ENCODE measurements at regions not wholly inside any gene's neighbourhood (a gene's known extent, or its start where the extent isn't known, plus 50 kb on each side); places are given as distances from the start of the nearest gene placed in this dataset.
A peak's percentile ranks its signal among the peaks of the same experiment; 100 is the strongest.

DNA sequence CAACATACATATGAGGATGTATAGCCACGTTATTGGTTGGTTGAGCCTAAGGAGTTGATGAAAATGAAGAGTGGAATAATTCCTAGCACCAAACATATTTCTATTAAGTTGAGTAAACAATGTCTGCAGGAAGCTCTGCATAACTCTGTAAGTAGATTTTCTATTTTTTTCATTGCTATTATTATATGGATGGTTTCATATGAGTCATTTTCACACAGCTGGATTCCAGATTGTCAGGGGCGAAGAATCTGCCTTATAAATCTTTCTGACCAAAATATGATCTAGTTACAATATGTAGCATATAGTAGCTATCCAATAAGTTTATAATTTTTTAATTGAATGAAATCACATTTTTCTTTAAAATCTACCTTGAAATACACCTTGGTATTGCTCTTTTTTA lies 468.0 kb upstream of the PKDCC start:
- H3K4me1 ChIP-seq (ENCODE audit: control insufficient read depth, insufficient read depth, low read length) = no peaks in the 10 kb centered on the region
- no peak overlapping the region for H3K27ac ChIP-seq (ENCODE audit: low read depth, low read length)
- H3K4me3 ChIP-seq (ENCODE audit: low read length) = no peak overlapping the region
- H3K9ac ChIP-seq (ENCODE audit: low read length) = no peak overlapping the region
- no peaks in the 10 kb centered on the region for H3K27me3 ChIP-seq (ENCODE audit: control insufficient read depth, insufficient read depth, low read length)
- no peaks in the 10 kb centered on the region for H3K36me3 ChIP-seq (ENCODE audit: control insufficient read depth, insufficient read depth, low read length)

DNA sequence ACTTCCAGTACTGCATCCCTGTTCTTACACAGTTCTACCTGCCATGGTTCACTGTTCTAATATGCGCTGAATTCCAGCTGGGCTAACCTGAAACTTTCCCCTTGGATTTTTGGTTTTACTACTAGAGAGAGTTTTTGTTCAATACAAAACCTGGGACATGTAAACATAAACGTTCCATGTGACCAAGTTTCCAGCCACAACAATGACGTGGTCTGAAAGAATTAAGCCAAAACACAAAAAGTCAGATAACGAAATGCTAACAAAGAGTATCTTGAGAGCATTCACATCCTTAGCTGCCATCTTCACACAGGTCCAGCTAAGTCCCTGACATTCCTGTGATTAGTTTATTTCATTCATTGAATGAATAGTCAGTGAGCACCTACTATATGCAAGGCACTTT lies 467.0 kb upstream of the PKDCC start:
- Histone ChIP-seq H3K9ac (ENCODE audit: low read length) (no peak overlapping the region), H3K36me3 (ENCODE audit: control insufficient read depth, insufficient read depth, low read length) (no peaks in the 10 kb centered on the region), H3K4me1 (ENCODE audit: control insufficient read depth, insufficient read depth, low read length) (no peaks in the 10 kb centered on the region), H3K27ac (ENCODE audit: low read depth, low read length) (no peak overlapping the region), H3K4me3 (ENCODE audit: low read length) (no peak overlapping the region), H3K27me3 (ENCODE audit: control insufficient read depth, insufficient read depth, low read length) (no peaks in the 10 kb centered on the region)

DNA sequence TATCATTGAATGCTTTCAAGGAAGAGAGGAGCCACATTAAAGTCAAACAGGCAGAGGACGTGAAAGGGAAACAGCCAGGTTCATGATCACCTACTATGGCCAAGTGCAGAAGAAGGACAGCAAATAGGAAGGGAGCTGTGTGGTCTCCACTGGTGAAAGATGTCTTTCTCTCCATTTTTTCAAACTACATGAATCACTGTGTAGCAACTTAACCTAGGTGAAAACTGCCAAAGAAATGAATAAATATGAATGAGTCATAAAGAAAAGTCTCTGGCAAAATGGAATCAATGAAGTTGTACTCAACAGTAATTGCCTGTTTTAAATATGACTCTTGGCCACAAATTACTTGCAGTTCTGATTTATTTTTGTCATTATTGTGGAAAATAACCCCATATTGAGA lies 452.6 kb upstream of the PKDCC start:
- H3K36me3 ChIP-seq (ENCODE audit: control insufficient read depth, insufficient read depth, low read length) = no peaks in the 10 kb centered on the region
- H3K27ac ChIP-seq (ENCODE audit: low read depth, low read length) = no peak overlapping the region
- H3K4me3 ChIP-seq (ENCODE audit: low read length) = no peak overlapping the region
- peaks cover 7% of the 10 kb centered on the region for H3K4me1 ChIP-seq (ENCODE audit: control insufficient read depth, insufficient read depth, low read length)
- no peaks in the 10 kb centered on the region for H3K27me3 ChIP-seq (ENCODE audit: control insufficient read depth, insufficient read depth, low read length)
- no peak overlapping the region for H3K9ac ChIP-seq (ENCODE audit: low read length)

DNA sequence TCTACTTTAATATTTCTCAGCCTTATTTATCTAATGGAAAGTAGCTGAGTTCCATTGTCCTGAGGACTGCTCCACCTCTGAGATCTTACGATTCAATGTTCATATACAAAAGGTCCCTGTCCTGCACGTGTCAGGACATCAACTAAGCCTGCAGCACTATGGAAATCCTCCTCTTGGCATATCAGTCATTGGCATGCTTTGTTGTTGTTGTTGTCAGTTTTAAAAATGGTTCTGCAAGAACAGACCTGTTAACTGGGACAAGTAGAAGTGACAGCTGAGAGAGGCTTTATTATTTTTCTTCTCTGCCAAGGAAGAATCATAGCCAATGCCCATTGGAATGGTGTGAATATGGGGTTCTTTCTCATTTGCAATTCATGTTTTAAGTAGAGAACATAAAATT lies 450.1 kb upstream of the PKDCC start:
- Histone ChIP-seq H3K27me3 (ENCODE audit: control insufficient read depth, insufficient read depth, low read length) (no peaks in the 10 kb centered on the region), H3K27ac (ENCODE audit: low read depth, low read length) (peak overlapping the region; percentile 57), H3K9ac (ENCODE audit: low read length) (no peak overlapping the region), H3K4me3 (ENCODE audit: low read length) (no peak overlapping the region), H3K4me1 (ENCODE audit: control insufficient read depth, insufficient read depth, low read length) (peaks cover 7% of the 10 kb centered on the region), H3K36me3 (ENCODE audit: control insufficient read depth, insufficient read depth, low read length) (no peaks in the 10 kb centered on the region)

DNA sequence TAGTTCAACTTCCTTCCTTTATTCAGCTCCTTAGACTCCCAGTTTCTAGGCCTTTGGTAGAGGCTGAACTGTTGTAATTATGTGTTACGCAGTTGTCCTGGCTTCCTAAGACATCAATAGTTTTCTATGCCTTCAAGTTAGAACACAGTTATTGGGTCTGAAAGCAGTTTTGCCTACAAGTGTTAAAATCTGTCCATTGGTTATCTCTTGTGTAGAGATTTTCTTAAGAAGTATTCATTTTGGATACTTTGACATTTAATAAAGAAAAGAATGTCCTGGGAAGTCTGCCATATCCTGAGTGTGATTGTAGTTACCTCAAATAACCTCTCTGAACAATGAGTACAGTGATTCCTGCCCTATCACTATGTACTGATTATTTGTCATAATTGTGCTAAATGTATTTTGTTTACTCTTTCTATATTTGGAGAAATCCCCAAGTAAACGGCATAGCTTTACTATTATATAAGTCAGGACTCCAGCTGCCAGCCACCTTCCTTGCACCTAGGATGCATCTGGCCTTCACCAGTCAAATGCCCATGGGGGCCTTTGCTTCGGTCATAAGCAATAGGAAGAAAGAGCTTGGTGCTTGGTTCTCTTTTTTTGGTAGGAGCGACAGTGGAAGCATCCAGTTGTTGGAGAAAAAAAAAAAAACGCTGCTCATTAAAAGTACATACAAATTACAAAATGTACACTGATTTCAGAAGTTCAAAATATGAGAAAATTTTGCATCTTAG lies 449.5 kb upstream of the PKDCC start:
- peak overlapping the region; percentile 57 for H3K27ac ChIP-seq (ENCODE audit: low read depth, low read length)

DNA sequence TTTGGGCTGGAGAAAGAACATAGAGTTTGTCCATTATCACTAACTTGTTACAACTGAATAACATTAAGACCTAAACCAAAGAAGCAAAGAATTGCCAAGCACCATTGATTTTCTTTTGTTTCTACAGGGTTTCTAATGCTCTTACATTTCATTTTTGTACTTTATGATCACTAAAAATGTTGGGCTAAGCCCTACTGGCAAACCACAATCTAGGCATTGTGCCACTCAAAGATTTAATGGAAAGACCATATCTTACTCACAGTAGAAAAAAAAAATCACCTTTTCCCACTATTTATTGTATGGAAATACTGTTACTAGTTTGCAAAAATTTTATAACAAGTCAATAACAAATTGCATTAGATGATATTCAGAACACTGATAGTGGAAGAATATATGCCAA lies 447.4 kb upstream of the PKDCC start:
- no peaks in the 10 kb centered on the region for H3K27me3 ChIP-seq (ENCODE audit: control insufficient read depth, insufficient read depth, low read length)
- H3K4me1 ChIP-seq (ENCODE audit: control insufficient read depth, insufficient read depth, low read length) = peaks cover 7% of the 10 kb centered on the region
- no peak overlapping the region for H3K4me3 ChIP-seq (ENCODE audit: low read length)
- no peak overlapping the region for H3K9ac ChIP-seq (ENCODE audit: low read length)
- H3K27ac ChIP-seq (ENCODE audit: low read depth, low read length) = no peak overlapping the region
- no peaks in the 10 kb centered on the region for H3K36me3 ChIP-seq (ENCODE audit: control insufficient read depth, insufficient read depth, low read length)

More for the DNA sequence above, 449.5 kb upstream of the PKDCC start:
- Histone ChIP-seq H3K9ac (ENCODE audit: low read length) (no peak overlapping the region), H3K4me1 (ENCODE audit: control insufficient read depth, insufficient read depth, low read length) (peaks cover 7% of the 10 kb centered on the region), H3K4me3 (ENCODE audit: low read length) (no peak overlapping the region), H3K27me3 (ENCODE audit: control insufficient read depth, insufficient read depth, low read length) (no peaks in the 10 kb centered on the region), H3K36me3 (ENCODE audit: control insufficient read depth, insufficient read depth, low read length) (no peaks in the 10 kb centered on the region)

DNA sequence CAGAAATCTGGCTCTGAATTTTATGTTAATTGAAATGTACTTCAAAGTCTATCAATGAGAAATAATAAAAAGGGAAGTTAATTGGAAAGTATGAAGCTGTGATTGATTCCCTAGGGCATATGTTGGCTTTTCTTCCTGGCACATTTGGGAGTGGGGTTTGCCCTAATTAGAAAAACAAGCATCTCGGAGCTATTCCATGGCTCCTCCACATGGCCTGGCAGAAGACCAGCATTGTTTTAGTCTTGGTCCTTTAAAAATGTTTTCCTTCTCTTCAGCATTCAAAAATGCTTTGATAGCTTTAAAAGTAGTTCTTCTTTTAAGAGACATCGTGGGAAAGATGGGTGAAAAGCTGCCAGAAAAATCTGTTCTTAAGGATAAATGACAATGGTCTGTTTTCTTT lies 445.5 kb upstream of the PKDCC start:
- peaks cover 7% of the 10 kb centered on the region for H3K4me1 ChIP-seq (ENCODE audit: control insufficient read depth, insufficient read depth, low read length)
- H3K9ac ChIP-seq (ENCODE audit: low read length) = no peak overlapping the region
- H3K27me3 ChIP-seq (ENCODE audit: control insufficient read depth, insufficient read depth, low read length) = no peaks in the 10 kb centered on the region
- no peak overlapping the region for H3K4me3 ChIP-seq (ENCODE audit: low read length)
- no peak overlapping the region for H3K27ac ChIP-seq (ENCODE audit: low read depth, low read length)
- H3K36me3 ChIP-seq (ENCODE audit: control insufficient read depth, insufficient read depth, low read length) = no peaks in the 10 kb centered on the region

DNA sequence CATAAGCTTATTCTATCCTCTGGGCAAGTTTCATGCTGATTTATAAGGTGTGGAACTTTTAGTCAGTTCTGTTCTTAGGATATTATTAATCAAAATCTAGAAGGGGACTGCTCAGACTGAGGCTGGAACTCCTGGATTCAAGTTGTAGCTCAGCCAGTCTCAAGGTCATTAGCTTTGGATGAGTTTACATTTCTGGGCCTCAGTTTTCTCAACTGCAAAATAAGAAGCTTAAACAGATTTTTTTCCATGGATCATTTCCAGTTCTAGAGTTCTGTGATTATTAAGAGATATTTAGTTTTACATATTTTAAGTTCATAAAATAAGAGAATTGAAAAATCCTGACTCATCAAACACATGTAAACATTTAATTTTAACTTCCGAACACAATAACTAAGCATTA lies 442.5 kb upstream of the PKDCC start:
- Histone ChIP-seq H3K36me3 (ENCODE audit: control insufficient read depth, insufficient read depth, low read length) (no peaks in the 10 kb centered on the region), H3K9ac (ENCODE audit: low read length) (no peak overlapping the region), H3K4me1 (ENCODE audit: control insufficient read depth, insufficient read depth, low read length) (no peaks in the 10 kb centered on the region), H3K27me3 (ENCODE audit: control insufficient read depth, insufficient read depth, low read length) (no peaks in the 10 kb centered on the region), H3K4me3 (ENCODE audit: low read length) (no peak overlapping the region), H3K27ac (ENCODE audit: low read depth, low read length) (no peak overlapping the region)

DNA sequence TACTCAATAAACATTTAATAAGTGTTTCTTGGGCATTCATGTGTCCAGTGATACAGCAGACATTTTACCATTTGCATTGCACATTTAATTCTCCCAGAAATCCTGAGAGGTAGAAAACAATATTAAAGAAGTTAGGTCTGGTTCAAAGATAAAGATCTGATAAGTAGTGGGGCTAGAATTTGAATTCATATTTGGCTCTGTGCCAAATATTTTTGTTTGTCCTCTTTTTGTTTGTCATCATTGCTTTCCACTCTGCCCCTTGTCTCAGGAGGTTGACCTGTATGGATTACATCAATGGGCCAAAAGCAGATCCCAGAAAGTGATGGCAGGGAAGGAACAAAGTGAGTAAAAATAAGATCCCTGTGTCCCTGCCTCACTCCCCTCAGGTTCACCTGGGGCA lies 441.9 kb upstream of the PKDCC start:
- Histone ChIP-seq H3K27ac (ENCODE audit: low read depth, low read length) (no peak overlapping the region), H3K9ac (ENCODE audit: low read length) (no peak overlapping the region), H3K4me3 (ENCODE audit: low read length) (no peak overlapping the region), H3K4me1 (ENCODE audit: control insufficient read depth, insufficient read depth, low read length) (no peaks in the 10 kb centered on the region), H3K27me3 (ENCODE audit: control insufficient read depth, insufficient read depth, low read length) (no peaks in the 10 kb centered on the region), H3K36me3 (ENCODE audit: control insufficient read depth, insufficient read depth, low read length) (no peaks in the 10 kb centered on the region)

DNA sequence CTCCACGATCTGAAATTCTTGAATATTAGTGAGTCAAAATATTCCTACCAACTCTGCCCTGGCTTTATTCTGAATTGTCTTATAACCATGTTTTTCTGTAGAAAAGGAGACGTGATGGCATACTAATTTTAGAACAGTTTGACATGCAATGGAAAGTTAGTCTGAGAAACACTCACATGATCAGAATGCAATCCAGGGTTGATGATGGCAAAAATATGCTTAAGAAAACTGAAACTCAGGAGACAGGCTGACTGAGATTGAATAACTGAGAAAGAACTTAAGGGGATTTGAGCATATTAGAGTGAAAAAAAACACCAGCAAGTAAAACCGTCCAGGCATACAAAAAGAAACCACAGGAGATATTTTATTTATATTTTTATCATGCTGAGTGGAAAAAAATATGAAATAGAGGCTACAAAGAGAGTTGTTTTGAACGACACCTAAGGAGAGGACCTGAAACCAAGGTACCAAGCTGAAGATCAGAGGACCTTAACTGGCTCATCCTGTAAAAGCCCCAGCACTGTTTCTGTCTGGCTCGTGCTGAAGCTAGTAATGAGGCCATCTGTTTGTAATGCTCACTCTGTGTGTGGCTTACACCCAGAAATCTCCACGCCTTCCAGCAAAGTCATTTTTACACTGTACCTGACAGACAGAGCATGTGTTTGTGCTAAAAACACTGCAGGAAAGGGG lies 437.2 kb upstream of the PKDCC start:
- Histone ChIP-seq H3K4me3 (ENCODE audit: low read length) (no peak overlapping the region), H3K9ac (ENCODE audit: low read length) (no peak overlapping the region), H3K27ac (ENCODE audit: low read depth, low read length) (peak overlapping the region; percentile 57), H3K36me3 (ENCODE audit: control insufficient read depth, insufficient read depth, low read length) (no peaks in the 10 kb centered on the region), H3K4me1 (ENCODE audit: control insufficient read depth, insufficient read depth, low read length) (no peaks in the 10 kb centered on the region), H3K27me3 (ENCODE audit: control insufficient read depth, insufficient read depth, low read length) (no peaks in the 10 kb centered on the region)

DNA sequence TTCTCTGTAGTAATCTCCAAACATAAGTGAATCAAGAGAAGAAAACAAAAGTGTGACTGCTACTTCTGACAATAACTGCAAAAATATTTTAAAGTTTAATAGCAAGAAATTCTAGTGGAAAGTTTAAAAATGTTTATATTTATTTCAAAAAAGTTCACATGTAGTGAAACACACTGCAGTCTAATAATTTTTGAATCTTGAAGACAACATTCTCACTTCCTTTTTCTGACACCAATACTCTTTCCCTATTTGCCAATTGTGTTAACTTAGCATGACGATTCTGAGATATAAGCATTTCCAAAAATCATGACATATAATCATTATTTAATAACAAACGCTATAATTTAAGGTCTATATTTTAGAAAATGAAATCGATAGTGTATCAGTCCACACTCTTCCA lies 429.1 kb upstream of the PKDCC start:
- H3K4me1 ChIP-seq (ENCODE audit: control insufficient read depth, insufficient read depth, low read length) = no peaks in the 10 kb centered on the region
- no peak overlapping the region for H3K9ac ChIP-seq (ENCODE audit: low read length)
- no peak overlapping the region for H3K27ac ChIP-seq (ENCODE audit: low read depth, low read length)
- no peaks in the 10 kb centered on the region for H3K27me3 ChIP-seq (ENCODE audit: control insufficient read depth, insufficient read depth, low read length)
- H3K36me3 ChIP-seq (ENCODE audit: control insufficient read depth, insufficient read depth, low read length) = no peaks in the 10 kb centered on the region
- no peak overlapping the region for H3K4me3 ChIP-seq (ENCODE audit: low read length)

DNA sequence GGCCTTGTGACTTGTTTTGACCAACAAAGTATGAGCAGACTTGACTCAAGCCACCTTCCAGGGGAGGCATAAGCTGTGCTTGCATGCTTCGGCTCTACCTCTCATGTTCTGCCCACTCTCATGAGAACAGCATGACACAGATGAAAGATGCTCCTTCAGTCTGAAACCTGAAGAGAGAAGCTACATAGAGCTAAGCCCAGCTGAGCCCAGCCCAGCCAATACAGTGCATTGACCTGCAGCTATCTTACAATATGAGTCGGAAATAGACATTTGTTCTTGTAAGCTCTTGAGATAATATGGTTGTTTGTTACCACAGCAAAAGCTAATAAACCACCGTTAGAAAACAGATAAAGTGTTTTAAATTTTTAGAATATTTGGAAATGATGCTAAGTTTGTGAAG lies 426.7 kb upstream of the PKDCC start:
- Histone ChIP-seq H3K27ac (ENCODE audit: low read depth, low read length) (no peak overlapping the region), H3K9ac (ENCODE audit: low read length) (no peak overlapping the region), H3K27me3 (ENCODE audit: control insufficient read depth, insufficient read depth, low read length) (no peaks in the 10 kb centered on the region), H3K36me3 (ENCODE audit: control insufficient read depth, insufficient read depth, low read length) (no peaks in the 10 kb centered on the region), H3K4me3 (ENCODE audit: low read length) (no peak overlapping the region), H3K4me1 (ENCODE audit: control insufficient read depth, insufficient read depth, low read length) (no peaks in the 10 kb centered on the region)

DNA sequence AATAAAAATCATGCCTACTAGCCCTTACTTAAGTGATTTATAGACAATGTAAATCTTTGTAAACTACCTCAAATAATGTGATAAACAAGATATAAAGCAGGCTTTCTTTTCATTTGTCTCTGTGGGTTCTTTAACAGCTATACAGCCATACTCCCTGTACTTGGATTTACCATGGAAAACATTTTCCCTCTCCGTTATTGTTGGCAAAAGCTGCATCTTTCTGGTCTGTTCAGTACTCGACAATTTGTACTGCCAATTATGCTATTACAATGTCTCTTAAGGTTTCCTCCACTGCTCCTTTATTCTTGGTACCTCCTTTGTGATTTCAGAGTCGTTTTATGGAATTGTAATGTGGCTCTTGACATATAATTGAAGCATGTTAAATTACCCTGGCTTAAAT lies 426.3 kb upstream of the PKDCC start:
- Histone ChIP-seq H3K9ac (ENCODE audit: low read length) (no peak overlapping the region), H3K27ac (ENCODE audit: low read depth, low read length) (no peak overlapping the region), H3K4me3 (ENCODE audit: low read length) (no peak overlapping the region), H3K4me1 (ENCODE audit: control insufficient read depth, insufficient read depth, low read length) (no peaks in the 10 kb centered on the region), H3K27me3 (ENCODE audit: control insufficient read depth, insufficient read depth, low read length) (no peaks in the 10 kb centered on the region), H3K36me3 (ENCODE audit: control insufficient read depth, insufficient read depth, low read length) (no peaks in the 10 kb centered on the region)

Data from rectal smooth muscle tissue (tissue), 1 donor.